GM19455 (cell line): ENCODE measurements at regions not wholly inside any gene's neighbourhood (a gene's known extent, or its start where the extent isn't known, plus 50 kb on each side); places are given as distances from the start of the nearest gene placed in this dataset.

ENCODE experiments used
- ATAC-seq: cut with Tn5 transposase; IDR thresholded peaks from one replicate; pipeline ENCODE4 v1.9.1; 2021; ENCODE audit not compliant: unreplicated experiment

- ATAC-seq: no peak
Measured at GRCh38 chr4:180571516-180572055, 1671.6 kb upstream of the TENM3 start.

GRCh38 chr4:180578175-180578574 lies 1665.0 kb upstream of the TENM3 start:
- no peak for ATAC-seq

- no peak for ATAC-seq
Measured at GRCh38 chr4:180581061-180581460, 1662.1 kb upstream of the TENM3 start.

- ATAC-seq: no peak
Measured at GRCh38 chr4:180587379-180587778, 1655.8 kb upstream of the TENM3 start.

GRCh38 chr4:180589575-180589974 lies 1653.6 kb upstream of the TENM3 start:
- ATAC-seq: no peak

GRCh38 chr4:180596888-180597483 lies 1646.2 kb upstream of the TENM3 start:
- no peak for ATAC-seq

GRCh38 chr4:180598281-180598680 lies 1644.9 kb upstream of the TENM3 start:
- ATAC-seq: no peak

GRCh38 chr4:180603791-180604190 lies 1639.4 kb upstream of the TENM3 start:
- ATAC-seq: no peak

- ATAC-seq: no peak
Measured at GRCh38 chr4:180610324-180610723, 1632.9 kb upstream of the TENM3 start.

- ATAC-seq: no peak
Measured at GRCh38 chr4:180615746-180616145, 1627.5 kb upstream of the TENM3 start.

- no peak for ATAC-seq
Measured at GRCh38 chr4:180617196-180617595, 1626.0 kb upstream of the TENM3 start.

GRCh38 chr4:180618396-180618795 lies 1624.8 kb upstream of the TENM3 start:
- ATAC-seq: no peak

GRCh38 chr4:180619440-180619839 lies 1623.8 kb upstream of the TENM3 start:
- ATAC-seq: no peak

GRCh38 chr4:180622254-180622653 lies 1620.9 kb upstream of the TENM3 start:
- ATAC-seq: no peak

- no peak for ATAC-seq
Measured at GRCh38 chr4:180625653-180626052, 1617.5 kb upstream of the TENM3 start.

GRCh38 chr4:180630012-180630665 lies 1613.1 kb upstream of the TENM3 start:
- no peak for ATAC-seq

- ATAC-seq: no peak
Measured at GRCh38 chr4:180634306-180634705, 1608.9 kb upstream of the TENM3 start.

GRCh38 chr4:180635281-180635680 lies 1607.9 kb upstream of the TENM3 start:
- ATAC-seq: no peak

GRCh38 chr4:180636696-180637404 lies 1606.4 kb upstream of the TENM3 start:
- no peak for ATAC-seq

- no peak for ATAC-seq
Measured at GRCh38 chr4:180637616-180638015, 1605.6 kb upstream of the TENM3 start.

GRCh38 chr4:180640193-180640592 lies 1603.0 kb upstream of the TENM3 start:
- no peak for ATAC-seq

- no peak for ATAC-seq
Measured at GRCh38 chr4:180641495-180641894, 1601.7 kb upstream of the TENM3 start.
